ENCODE measurements at regions not wholly inside any gene's neighbourhood (a gene's known extent, or its start where the extent isn't known, plus 50 kb on each side); places are given as distances from the start of the nearest gene placed in this dataset.

DNA sequence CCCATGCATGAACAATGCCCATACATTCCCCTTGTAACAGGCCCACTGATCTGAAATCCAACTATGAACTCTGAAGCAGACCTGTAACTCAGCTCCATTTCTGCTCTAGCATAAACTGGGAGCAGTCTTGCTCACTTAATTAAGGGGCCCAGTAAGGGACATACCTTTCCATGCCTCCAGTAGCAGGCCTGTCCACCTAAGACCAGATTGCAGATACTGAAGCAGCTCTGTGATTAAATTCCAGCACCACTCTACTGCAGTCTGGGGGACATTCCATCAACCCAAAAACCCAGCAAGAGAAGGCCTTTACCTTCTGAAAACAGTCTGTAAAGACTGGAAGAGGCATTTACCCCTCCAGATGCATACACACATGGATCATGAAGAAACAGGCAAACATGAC, 162.0 kb upstream of the NEIL3 start:
- no peak for DNase-seq (ENCODE audit: insufficient read length, low spot score)
- FAIRE-seq = no peak
- no peak for TF ChIP-seq POLR2A (IDR thresholded peaks at IDR 0.05; ENCODE audit: low read depth, low read length)

DNA sequence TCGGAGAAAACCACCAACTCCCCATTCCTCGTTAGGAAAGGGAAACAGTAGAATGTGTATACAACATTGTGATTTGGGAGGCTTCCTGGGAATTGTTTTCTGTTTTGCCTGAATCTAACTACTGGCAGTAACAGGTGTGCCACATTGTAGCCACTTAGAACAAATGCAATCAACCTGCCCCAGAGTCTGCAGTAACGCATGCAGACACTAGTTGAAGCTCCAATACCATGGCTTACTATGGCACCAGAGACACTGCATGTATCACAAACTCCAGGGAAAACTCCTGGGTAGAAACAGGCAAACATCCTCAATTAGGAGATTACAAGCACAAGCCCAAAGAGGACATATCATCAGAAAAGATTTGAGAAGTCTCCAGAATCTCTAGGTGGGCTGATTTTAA, 154.2 kb upstream of the NEIL3 start:
- DNase-seq (ENCODE audit: insufficient read length, low spot score) = no peak
- FAIRE-seq = no peak
- no peak for TF ChIP-seq POLR2A (IDR thresholded peaks at IDR 0.05; ENCODE audit: low read depth, low read length)

DNA sequence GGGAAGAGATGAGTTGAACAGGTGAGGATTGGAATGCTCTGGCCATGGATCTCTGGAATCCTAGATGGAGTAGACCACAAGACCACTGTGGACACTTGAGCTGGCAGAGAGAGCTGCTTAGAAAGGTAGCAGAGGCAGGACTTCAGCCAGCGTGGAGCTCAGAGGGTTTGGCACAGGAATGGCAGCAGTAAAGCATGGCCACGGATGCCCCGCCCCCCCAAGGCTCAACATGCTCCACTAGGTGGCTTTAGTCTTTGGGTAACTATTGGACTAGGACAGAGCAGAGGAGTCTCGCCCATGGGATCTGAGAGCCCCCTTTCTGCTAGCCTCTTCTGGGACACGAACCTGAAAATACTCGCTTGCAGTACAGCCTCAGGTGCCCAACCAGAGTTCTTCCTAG, 150.1 kb upstream of the NEIL3 start:
- TF ChIP-seq POLR2A (IDR thresholded peaks at IDR 0.05; ENCODE audit: low read depth, low read length) = no peak
- DNase-seq (ENCODE audit: insufficient read length, low spot score) (no peak), FAIRE-seq (no peak)

DNA sequence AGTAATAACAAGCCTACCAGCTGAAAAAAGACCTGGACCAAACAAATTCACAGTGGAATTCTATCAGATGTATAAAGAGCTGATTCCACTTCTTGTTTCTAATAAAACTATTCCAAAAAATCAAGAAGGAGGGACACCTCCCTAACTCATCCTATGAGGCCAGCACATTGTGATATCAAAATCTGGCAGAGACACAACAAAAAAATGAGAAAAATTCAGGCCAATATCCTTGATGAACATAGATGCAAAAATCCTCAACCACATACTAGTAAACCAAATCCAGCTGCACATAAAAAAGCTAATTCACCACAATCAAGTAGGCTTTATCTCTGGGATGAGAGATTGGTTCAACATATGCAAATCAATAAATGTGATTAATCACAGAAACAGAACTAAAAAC, 147.9 kb upstream of the NEIL3 start:
- no peak for FAIRE-seq
- no peak for DNase-seq (ENCODE audit: insufficient read length, low spot score)
- no peak for TF ChIP-seq POLR2A (IDR thresholded peaks at IDR 0.05; ENCODE audit: low read depth, low read length)

DNA sequence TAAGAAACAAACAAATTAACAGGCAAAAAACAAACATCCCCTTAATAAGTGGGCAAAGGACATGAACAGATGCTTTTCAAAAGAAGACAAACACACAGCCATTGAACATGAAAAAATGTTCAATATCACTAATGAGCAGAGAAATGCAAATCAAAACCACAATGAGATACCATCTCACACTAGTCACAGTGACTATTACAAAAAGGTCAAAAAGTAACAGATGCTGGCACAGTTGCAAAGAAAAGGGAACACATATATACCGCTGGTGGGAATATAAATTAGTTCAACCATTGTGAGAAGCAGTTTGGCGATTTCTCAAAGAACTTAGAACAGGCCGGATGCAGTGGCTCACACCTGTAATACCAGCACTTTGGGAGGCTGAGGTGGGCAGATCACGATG, 146.1 kb upstream of the NEIL3 start:
- FAIRE-seq (no peak), DNase-seq (ENCODE audit: insufficient read length, low spot score) (no peak)
- TF ChIP-seq POLR2A (IDR thresholded peaks at IDR 0.05; ENCODE audit: low read depth, low read length) = no peak

DNA sequence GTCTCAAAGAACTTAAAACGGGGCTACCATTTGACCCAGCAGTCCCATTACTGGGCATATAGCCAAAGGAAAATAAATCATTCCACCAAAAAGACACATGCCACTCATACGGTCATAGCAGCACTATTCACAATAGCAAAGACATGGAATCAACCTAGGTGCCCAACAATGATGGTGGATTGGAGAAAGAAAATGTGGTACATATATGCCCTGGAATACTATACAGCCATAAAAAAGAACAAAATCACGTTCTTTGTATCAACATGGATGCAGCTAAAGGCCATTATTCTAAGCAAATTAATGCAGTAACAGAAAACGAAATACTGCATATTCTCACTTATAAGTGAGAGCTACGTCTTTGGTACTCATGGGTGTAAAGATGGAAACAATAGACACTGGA, 138.1 kb upstream of the NEIL3 start:
- FAIRE-seq = no peak
- no peak for DNase-seq (ENCODE audit: insufficient read length, low spot score)
- no peak for TF ChIP-seq POLR2A (IDR thresholded peaks at IDR 0.05; ENCODE audit: low read depth, low read length)

DNA sequence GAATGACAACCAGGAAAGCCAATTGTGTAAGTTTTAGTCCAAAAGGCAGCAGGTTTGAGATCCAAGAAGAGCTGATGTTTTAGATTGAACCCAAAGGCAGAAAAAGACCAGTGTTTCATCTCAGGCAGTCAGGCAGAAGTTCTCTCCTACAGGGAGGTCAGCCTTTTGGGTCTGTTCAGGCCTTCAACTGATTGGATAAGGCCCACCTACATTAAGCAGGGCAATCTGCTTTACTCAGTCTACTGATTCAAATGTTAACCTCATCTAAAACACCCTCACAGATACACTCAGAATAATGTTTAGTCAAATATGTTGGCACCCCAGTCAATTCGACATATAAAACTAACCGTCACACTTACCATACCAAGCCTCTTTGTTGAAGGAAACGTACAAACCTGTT, 134.2 kb upstream of the NEIL3 start:
- no peak for TF ChIP-seq POLR2A (IDR thresholded peaks at IDR 0.05; ENCODE audit: low read depth, low read length)
- DNase-seq (ENCODE audit: insufficient read length, low spot score) (no peak), FAIRE-seq (no peak)

DNA sequence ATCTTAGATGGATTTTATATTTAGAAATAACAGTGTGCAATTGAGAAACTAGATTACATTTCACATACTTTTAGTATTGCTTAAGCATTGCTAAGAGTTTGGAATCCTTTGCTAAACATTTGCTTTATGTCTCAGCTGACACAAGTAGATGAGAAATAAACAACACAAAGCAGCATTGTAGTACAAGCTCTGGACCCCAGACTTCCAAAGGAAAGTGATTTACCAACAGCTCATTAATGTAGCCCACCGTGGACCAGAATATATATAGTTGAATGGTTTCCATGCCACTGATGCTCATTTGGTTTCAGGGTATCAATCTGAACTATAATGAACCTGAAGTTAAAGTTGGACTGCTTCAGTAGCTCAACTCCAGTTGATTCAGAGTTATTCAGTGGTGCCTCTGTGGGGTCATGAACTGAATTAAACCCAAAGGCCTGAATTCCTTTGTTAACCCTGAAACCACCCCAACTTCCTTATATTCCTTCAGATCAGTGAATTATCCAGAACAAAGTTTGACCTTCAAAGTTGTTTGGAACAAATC, 132.1 kb upstream of the NEIL3 start:
- TF ChIP-seq POLR2A (IDR thresholded peaks at IDR 0.05; ENCODE audit: low read depth, low read length) = no peak
- DNase-seq (ENCODE audit: insufficient read length, low spot score) = no peak
- no peak for FAIRE-seq

DNA sequence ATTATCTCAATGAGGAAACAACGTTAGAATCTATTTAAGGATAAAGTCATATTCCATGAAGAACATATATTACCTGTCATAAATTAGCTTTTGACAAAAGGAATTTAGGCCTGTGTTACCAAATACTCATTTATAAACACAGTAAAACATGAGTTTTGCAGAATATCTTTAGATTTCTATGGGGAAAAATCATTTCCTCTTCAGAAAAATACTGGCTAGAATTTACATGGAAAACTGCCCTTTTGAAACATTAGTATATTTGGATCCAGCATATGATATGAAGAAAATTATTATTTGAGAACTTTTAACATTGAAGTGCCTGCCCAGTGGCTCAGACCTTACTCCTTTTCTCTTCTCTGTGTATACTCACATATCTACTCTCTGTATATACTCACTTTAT, 131.4 kb upstream of the NEIL3 start:
- no peak for DNase-seq (ENCODE audit: insufficient read length, low spot score)
- no peak for TF ChIP-seq POLR2A (IDR thresholded peaks at IDR 0.05; ENCODE audit: low read depth, low read length)
- FAIRE-seq = no peak

DNA sequence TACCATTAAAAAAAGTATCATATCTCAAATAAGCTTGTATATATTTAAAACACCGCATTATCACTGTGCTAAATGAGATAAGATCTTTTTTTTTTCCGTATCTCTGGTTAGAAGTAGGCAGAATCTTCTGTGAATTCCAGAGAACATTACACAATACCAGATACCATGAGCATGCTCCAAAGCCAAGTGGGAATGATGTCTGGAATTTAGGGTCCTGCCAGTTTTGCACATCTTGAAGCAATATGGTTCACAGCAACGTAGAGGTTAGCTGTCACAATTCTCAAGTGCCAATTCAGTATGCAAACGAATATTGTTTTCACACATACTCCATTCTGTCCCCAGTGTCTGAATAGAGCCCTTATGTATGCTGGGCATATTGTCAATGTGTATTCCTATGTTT, 127.5 kb upstream of the NEIL3 start:
- no peak for FAIRE-seq
- no peak for TF ChIP-seq POLR2A (IDR thresholded peaks at IDR 0.05; ENCODE audit: low read depth, low read length)
- DNase-seq (ENCODE audit: insufficient read length, low spot score) = no peak

DNA sequence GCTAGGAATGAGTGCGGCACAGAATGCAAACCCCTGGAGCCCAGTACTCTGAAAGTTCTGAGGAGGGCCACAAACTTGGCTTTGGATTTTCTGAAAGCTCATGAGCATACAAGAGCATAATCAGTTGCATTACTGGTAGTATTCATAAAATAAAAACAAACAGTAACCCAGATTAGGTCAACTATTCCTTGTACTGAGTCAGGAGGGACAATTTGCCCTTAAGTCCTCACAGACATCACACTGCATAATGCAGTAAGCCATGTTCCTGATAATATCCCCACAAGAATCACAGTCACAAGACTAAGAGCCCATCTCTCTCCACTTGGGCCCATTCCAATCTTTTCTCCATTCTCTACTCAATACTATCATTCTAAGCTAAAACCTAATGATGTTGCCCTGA, 126.9 kb upstream of the NEIL3 start:
- no peak for TF ChIP-seq POLR2A (IDR thresholded peaks at IDR 0.05; ENCODE audit: low read depth, low read length)
- no peak for DNase-seq (ENCODE audit: insufficient read length, low spot score)
- no peak for FAIRE-seq

DNA sequence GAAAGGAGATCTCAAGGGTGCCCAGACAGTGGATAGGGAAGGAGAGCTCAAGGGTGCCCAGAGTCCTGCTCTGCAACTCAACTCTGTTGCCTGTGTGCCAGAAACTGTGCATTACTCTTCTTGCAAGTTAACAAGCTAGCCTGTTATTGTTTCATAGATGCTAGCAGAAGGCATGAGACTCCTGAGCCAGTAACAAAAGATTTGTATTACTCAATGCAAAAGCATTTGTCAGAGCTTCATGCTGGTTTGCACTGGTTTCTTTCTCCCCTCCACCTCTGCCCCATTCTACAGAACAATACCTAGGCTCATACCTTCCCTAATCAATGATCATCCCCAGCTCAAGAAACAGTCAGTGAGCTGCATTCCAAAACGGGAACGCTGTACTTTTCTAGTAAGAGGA, 124.5 kb upstream of the NEIL3 start:
- no peak for DNase-seq (ENCODE audit: insufficient read length, low spot score)
- FAIRE-seq = peak; percentile 6
- no peak for TF ChIP-seq POLR2A (IDR thresholded peaks at IDR 0.05; ENCODE audit: low read depth, low read length)

DNA sequence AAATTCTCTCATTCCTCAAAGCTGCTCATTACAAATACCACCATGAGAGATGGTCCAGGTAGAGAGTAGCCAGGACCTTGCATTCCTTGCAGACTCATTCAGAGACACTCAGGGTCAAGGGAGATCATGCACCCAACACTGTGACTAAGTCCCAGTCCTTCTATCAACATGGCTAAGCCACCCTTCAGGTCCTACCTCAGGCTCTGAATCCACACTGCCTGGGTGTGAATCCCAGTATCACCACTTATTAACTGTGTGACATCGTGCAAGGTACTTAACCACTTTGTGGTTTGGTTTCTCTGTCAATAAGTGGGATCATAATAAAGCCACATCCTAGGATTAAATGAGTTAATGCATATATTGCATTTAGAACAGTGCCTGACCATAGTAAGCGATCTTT, 124.1 kb upstream of the NEIL3 start:
- DNase-seq (ENCODE audit: insufficient read length, low spot score) (no peak), FAIRE-seq (no peak)

DNA sequence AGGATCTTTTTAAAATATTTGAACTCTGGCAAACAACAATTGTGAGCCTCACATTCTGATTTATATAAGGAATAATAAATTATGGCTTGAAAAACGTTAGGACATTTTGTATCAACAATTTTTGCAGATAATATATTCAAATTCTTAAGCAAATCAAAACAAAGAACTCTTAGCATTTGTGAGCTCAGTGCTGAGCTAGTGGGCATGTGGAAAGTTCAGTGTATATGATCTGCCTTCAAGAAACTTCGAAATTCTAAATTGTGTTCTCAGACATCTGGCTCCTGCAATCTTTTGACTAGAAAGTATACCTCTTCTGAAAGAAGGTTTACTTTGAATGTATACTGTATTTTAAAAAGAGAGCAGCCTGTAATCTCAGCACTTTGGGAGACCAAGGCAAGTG, 122.3 kb upstream of the NEIL3 start:
- TF ChIP-seq POLR2A (IDR thresholded peaks at IDR 0.05; ENCODE audit: low read depth, low read length) = no peak
- FAIRE-seq = no peak
- no peak for DNase-seq (ENCODE audit: insufficient read length, low spot score)

More for the DNA sequence above, 124.1 kb upstream of the NEIL3 start:
- no peak for TF ChIP-seq POLR2A (IDR thresholded peaks at IDR 0.05; ENCODE audit: low read depth, low read length)

DNA sequence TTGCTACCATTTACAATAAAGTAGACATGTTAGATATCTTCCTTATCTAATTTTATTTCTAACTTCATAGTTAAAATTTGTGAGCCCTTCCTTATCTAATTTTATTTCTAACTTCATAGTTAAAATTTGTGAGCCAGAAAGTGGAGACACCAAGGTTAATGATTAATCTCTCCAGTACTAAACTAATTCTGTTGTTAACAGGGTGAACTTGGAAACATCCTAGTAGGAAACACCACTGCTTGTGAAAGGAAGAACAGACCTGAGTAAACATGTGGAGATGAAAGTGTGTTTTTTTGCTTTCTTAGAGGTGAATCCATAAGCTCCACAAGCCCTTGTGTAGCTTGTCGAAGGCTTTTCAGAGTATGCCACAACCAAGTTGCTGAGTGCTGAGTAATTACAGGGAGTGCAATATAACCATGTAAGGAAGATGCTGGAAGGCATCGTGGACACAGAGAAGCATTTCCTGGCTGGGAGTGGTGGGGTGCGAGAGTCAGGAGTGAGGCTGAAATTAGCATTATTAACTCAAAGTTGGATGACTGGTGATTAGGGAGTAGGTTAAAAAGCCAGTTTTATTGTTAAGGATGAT, 118.6 kb upstream of the NEIL3 start:
- FAIRE-seq (no peak), DNase-seq (ENCODE audit: insufficient read length, low spot score) (no peak)
- no peak for TF ChIP-seq POLR2A (IDR thresholded peaks at IDR 0.05; ENCODE audit: low read depth, low read length)

DNA sequence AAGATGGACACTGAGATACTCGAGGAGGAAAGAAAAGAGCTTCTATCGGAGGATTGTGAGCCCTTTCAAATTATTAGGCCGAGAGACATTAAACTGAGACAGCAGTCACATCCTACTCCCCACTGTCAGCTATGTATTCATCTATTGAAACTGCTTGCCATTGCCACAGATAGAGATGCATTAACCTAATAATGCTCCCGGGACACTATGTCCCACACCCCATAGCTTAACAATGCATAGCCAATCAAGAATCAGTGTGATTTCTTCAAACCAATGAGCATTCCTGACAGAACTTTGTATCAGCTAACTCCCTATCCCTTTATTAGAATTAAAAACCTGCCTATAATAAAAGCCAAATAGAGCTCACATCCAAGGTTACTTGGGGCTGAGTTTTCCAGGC, 118.1 kb upstream of the NEIL3 start:
- DNase-seq (ENCODE audit: insufficient read length, low spot score) = no peak
- no peak for FAIRE-seq
- TF ChIP-seq POLR2A (IDR thresholded peaks at IDR 0.05; ENCODE audit: low read depth, low read length) = no peak
